Mesodermal cell (in vitro differentiated cells): ENCODE measurements at regions not wholly inside any gene's neighbourhood (a gene's known extent, or its start where the extent isn't known, plus 50 kb on each side); places are given as distances from the start of the nearest gene placed in this dataset.

Experiments
- H3K27ac ChIP-seq: 2 replicates; pipeline ENCODE4 v1.7.0; 2013; ENCODE audit warnings: mild to moderate bottlenecking, low read depth, low read length, moderate library complexity; ENCODE audit not compliant: severe bottlenecking
- H3K36me3 ChIP-seq: 2 replicates; pipeline ENCODE4 v1.7.1; 2013; ENCODE audit warnings: mild to moderate bottlenecking, low read length, moderate library complexity; ENCODE audit not compliant: control insufficient read depth, insufficient read depth
- H3K4me1 ChIP-seq: one replicate; pipeline ENCODE4 v1.7.1; 2013; ENCODE audit warnings: mild to moderate bottlenecking, low read length; ENCODE audit not compliant: insufficient read depth, control insufficient read depth, poor library complexity, severe bottlenecking
- H3K4me3 ChIP-seq: 2 replicates; pipeline ENCODE4 v1.7.0; 2013; ENCODE audit warnings: low read length, control low read depth, mild to moderate bottlenecking; ENCODE audit not compliant: insufficient read depth, poor library complexity, severe bottlenecking; ENCODE audit errors: extremely low read depth
- H3K9me3 ChIP-seq: 2 replicates; pipeline ENCODE4 v1.7.1; 2013; ENCODE audit warnings: mild to moderate bottlenecking, low read length, moderate library complexity; ENCODE audit not compliant: control insufficient read depth
- WGBS, 2 experiments: methylation state at CpG; one replicate each; pipeline ENCODE4 v1.1.5; 2013; ENCODE audit warnings: missing lambda C conversion rate in 2 of 2; ENCODE audit not compliant: insufficient coverage in 2 of 2; 5-methylcytosine and 5-hydroxymethylcytosine counted together

- 82 to 89% methylated on average over 1 of the region's 1 CpG for WGBS, 2 experiments
- no peak overlapping the region for H3K27ac ChIP-seq
- H3K9me3 ChIP-seq = no peaks in the 10 kb centered on the region
- peaks cover 2% of the 10 kb centered on the region for H3K4me1 ChIP-seq
- no peaks in the 10 kb centered on the region for H3K36me3 ChIP-seq
- H3K4me3 ChIP-seq = no peak overlapping the region
Measured at GRCh38 chr11:29314211-29314610, 702.6 kb downstream of the KCNA4 start.

DNA sequence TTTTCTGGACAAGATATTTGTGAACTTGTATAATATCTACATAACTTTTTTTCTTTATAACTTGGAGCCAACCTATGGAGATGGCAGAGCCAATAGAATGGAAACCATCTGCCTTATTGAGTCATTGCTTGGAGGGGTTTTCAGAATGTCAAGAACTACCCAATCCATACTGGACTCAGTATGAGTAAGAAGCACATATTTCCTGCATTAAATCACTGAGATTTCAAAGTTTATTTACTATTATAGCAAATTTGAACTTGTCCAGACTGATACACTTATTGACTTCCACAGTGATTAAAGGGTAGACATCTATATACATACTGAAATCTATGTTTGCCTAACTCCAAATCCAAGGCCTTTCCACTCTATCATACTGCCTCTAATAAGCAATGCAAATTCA, 704.0 kb downstream of the KCNA4 start:
- Histone ChIP-seq H3K36me3 (no peaks in the 10 kb centered on the region), H3K4me3 (no peak overlapping the region), H3K9me3 (no peaks in the 10 kb centered on the region), H3K4me1 (no peaks in the 10 kb centered on the region), H3K27ac (no peak overlapping the region)

- Histone ChIP-seq H3K4me3 (no peak overlapping the region), H3K9me3 (no peaks in the 10 kb centered on the region), H3K4me1 (no peaks in the 10 kb centered on the region), H3K27ac (no peak overlapping the region), H3K36me3 (no peaks in the 10 kb centered on the region)
- WGBS, 2 experiments = 100% methylated on average over 1 to 2 of the region's 3 CpGs
Measured at GRCh38 chr11:29310725-29311342, 706.0 kb downstream of the KCNA4 start.

DNA sequence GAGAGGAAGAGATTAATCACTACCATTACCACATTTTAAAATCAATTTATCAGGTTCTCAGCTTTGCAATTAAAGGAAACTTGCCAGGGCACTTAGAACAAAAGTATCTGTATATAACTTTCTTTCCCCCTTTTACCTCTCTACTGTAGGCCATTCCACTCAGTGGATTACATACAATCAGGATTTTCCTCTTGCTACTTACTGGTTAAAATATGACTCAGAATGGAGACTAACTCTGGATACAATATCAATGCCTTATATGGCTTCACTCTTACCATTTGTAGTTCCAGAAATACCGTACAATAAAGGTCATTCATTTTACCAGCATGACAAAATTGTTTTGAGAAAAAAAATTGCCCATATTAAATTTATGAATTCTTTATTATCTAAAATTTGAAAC, 706.8 kb downstream of the KCNA4 start:
- no CpG with 5 or more reads among the region's 1 CpG for WGBS, 2 experiments
- Histone ChIP-seq H3K4me1 (no peaks in the 10 kb centered on the region), H3K27ac (no peak overlapping the region), H3K4me3 (no peak overlapping the region), H3K36me3 (no peaks in the 10 kb centered on the region), H3K9me3 (no peaks in the 10 kb centered on the region)

GRCh38 chr11:29306527-29306926, 710.3 kb downstream of the KCNA4 start:
- Histone ChIP-seq H3K27ac (no peak overlapping the region), H3K4me3 (no peak overlapping the region), H3K4me1 (no peaks in the 10 kb centered on the region), H3K36me3 (no peaks in the 10 kb centered on the region), H3K9me3 (no peaks in the 10 kb centered on the region)
- 67 to 91% methylated on average over 1 of the region's 1 CpG for WGBS, 2 experiments

GRCh38 chr11:29305456-29306232, 711.2 kb downstream of the KCNA4 start:
- no peaks in the 10 kb centered on the region for H3K4me1 ChIP-seq

DNA sequence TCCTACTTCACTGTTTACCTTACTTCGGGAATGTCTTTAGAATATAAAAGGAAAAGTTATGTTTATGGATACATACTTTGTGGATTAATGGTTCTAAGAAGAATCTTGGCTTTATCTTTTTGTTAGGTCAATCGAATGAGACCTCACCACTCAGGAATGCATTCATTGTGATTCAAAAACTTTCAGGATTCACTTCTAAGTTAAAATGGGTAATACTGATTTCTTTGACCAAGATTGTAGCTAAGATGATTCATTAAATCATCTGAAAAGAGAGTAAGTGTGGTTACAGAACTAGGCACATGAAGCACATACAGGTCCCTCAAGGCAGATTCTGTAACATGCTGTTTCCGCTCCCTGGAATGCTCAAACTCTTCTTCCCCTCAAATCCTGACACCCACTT, 716.4 kb downstream of the KCNA4 start:
- Histone ChIP-seq H3K4me1 (no peaks in the 10 kb centered on the region), H3K9me3 (no peaks in the 10 kb centered on the region), H3K36me3 (no peaks in the 10 kb centered on the region), H3K4me3 (no peak overlapping the region), H3K27ac (no peak overlapping the region)
- WGBS, 2 experiments = 100% methylated on average over 1 of the region's 3 CpGs; no CpG with 5 or more reads in 1 of the 2 experiments

More at GRCh38 chr11:29305456-29306232, 711.2 kb downstream of the KCNA4 start:
- no peaks in the 10 kb centered on the region for H3K36me3 ChIP-seq
- H3K4me3 ChIP-seq = no peak overlapping the region
- H3K27ac ChIP-seq = no peak overlapping the region
- H3K9me3 ChIP-seq = no peaks in the 10 kb centered on the region

GRCh38 chr11:29296680-29297079, 720.1 kb downstream of the KCNA4 start:
- no peak overlapping the region for H3K4me3 ChIP-seq

DNA sequence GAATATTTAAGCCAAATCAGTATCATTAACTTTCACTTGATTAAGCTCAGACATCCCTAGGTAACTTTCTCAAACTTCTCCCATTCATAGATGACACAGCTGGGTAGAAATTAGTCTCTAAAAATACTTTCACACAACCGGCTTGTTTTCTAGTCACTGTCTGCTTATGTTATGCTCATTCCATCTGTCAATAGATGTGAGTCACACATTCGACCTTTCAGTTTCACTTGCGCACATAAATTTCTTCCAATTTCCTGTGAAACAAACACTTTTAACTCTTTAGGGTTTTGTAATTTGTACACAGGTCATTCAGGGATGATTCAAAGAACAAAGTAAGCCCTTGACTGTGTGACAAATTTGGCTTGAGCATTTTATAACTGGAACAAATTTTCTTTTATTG, 723.0 kb downstream of the KCNA4 start:
- Histone ChIP-seq H3K9me3 (no peaks in the 10 kb centered on the region), H3K4me3 (no peak overlapping the region), H3K27ac (no peak overlapping the region), H3K4me1 (no peaks in the 10 kb centered on the region), H3K36me3 (no peaks in the 10 kb centered on the region)
- 0 to 100% methylated on average over 1 of the region's 3 CpGs for WGBS, 2 experiments

More at GRCh38 chr11:29296680-29297079, 720.1 kb downstream of the KCNA4 start:
- WGBS, 2 experiments = no CpG with 5 or more reads among the region's 1 CpG
- no peak overlapping the region for H3K27ac ChIP-seq
- H3K9me3 ChIP-seq = no peaks in the 10 kb centered on the region
- no peaks in the 10 kb centered on the region for H3K36me3 ChIP-seq
- no peaks in the 10 kb centered on the region for H3K4me1 ChIP-seq

DNA sequence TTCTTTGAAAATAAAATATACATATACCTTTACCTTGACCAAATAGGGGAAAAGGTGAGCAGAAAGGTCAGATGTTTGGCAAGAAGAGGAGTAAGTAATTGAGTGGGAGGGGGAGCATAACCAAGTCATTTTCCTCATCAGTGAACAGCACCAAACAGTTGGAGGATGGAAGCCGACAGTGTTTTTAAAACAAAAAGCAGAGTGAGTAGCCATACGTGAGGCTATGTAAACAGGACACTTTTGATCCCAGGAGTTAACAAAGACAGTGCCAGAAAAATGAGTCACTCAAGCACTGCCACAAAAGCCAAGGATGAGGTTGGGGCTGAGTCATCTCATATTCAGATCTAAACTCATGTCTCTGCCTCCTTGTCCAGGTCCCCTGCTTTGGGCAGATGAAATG, 734.7 kb downstream of the KCNA4 start:
- peak overlapping the region; percentile 39 for H3K27ac ChIP-seq
- 25 to 42% methylated on average over 2 of the region's 2 CpGs for WGBS, 2 experiments
- no peaks in the 10 kb centered on the region for H3K9me3 ChIP-seq
- no peaks in the 10 kb centered on the region for H3K36me3 ChIP-seq
- peaks cover 26% of the 10 kb centered on the region for H3K4me1 ChIP-seq
- H3K4me3 ChIP-seq = no peak overlapping the region

- H3K27ac ChIP-seq = no peak overlapping the region
- H3K4me1 ChIP-seq = peaks cover 26% of the 10 kb centered on the region
- H3K4me3 ChIP-seq = no peak overlapping the region
- no peaks in the 10 kb centered on the region for H3K9me3 ChIP-seq
- H3K36me3 ChIP-seq = no peaks in the 10 kb centered on the region
- 70 to 97% methylated on average over 2 to 3 of the region's 3 CpGs for WGBS, 2 experiments
Measured at GRCh38 chr11:29281271-29281777, 735.5 kb downstream of the KCNA4 start.
